ENCODE measurements at regions not wholly inside any gene's neighbourhood (a gene's known extent, or its start where the extent isn't known, plus 50 kb on each side); places are given as distances from the start of the nearest gene placed in this dataset.

DNA sequence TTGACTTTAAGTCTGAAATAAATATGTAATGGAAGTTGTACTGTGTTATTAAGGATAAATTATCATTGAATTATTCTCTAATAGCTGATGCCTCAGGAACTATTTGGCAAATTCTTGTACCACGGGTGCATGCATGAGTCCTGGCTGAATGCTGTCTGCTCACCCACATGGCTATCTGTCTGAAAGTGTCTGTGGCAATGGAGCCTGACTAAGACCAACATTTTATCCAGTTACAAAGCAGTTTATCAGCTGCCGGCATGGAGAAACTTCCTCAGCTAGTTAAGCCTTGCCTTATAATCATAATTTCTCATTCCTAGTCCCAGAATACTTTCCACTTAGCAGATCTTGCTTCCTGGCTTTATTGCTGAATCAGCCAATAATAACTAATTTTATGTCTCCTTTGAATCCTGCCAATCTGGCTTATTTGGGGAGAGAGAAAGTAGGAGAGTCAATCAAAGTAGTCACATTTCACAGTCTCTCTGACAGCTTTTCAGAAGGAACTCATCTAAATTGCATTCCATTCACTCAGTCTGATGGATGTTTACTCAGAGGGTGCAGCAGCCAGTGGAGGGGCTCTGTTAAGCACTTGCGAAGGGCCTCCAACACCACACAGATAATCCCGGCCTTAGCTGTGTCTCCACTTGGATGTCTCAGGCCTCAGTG, 280.6 kb upstream of the CLEC14A start:
- no peaks in the 10 kb centered on the region for H3K9me3 ChIP-seq (ENCODE audit: insufficient read depth, low read depth)
- no peak for DNase-seq
- no peaks in the 10 kb centered on the region for H4K20me1 ChIP-seq (ENCODE audit: insufficient read depth)
- no peak for TF ChIP-seq CTCF (conservative IDR thresholded peaks at IDR 0.05)
- TF ChIP-seq EZH2 (IDR thresholded peaks at IDR 0.05; ENCODE audit: low read depth), result no peak
- ChIA-PET CTCF (no interaction called here), POLR2A (ENCODE audit: unreplicated experiment) (interaction anchor here (0.6 kb wide), 1 partner anchor 15 kb away, joined by 6 read pairs; no protein-coding TSS in a partner anchor)
- no peak overlapping the region for H2AFZ ChIP-seq
- H3K4me2 ChIP-seq, result no peak overlapping the region
- BruUV-seq (replicated peaks), result no TSS peak
- no peaks in the 10 kb centered on the region for H3K79me2 ChIP-seq (ENCODE audit: low read depth)
- no peaks in the 10 kb centered on the region for H3K27me3 ChIP-seq (ENCODE audit: insufficient read depth, low read depth)
- no peak overlapping the region for H3K4me3 ChIP-seq
- no peak overlapping the region for H3K27ac ChIP-seq
- no peaks in the 10 kb centered on the region for H3K9me2 ChIP-seq (ENCODE audit: insufficient read depth)
- intact Hi-C loops (cut with micrococcal nuclease; ENCODE audit: unreplicated experiment), result no loop called here
- no peaks in the 10 kb centered on the region for H3F3A ChIP-seq (ENCODE audit: insufficient read depth, low read depth)
- H3K36me3 ChIP-seq (ENCODE audit: low read depth), result no peaks in the 10 kb centered on the region
- no peaks in the 10 kb centered on the region for H3K4me1 ChIP-seq (replicated peaks; ENCODE audit: insufficient read depth)

GRCh38 chr14:38528582-38528981, 272.7 kb upstream of the CLEC14A start:
- no peaks in the 10 kb centered on the region for H4K20me1 ChIP-seq (ENCODE audit: insufficient read depth)
- H3K36me3 ChIP-seq (ENCODE audit: low read depth), result no peaks in the 10 kb centered on the region
- POLR2A ChIA-PET (ENCODE audit: unreplicated experiment), result no interaction called here
- TF ChIP-seq EZH2 (IDR thresholded peaks at IDR 0.05; ENCODE audit: low read depth) (no peak), CTCF (conservative IDR thresholded peaks at IDR 0.05) (no peak)
- DNase-seq, result no peak
- H3K4me1 ChIP-seq (replicated peaks; ENCODE audit: insufficient read depth), result no peaks in the 10 kb centered on the region
- no TSS peak for BruUV-seq (replicated peaks)
- CTCF ChIA-PET, result no interaction called here
- no peak overlapping the region for H3K4me3 ChIP-seq
- intact Hi-C loops (cut with micrococcal nuclease; ENCODE audit: unreplicated experiment), result no loop called here
- no peak overlapping the region for H2AFZ ChIP-seq
- H3F3A ChIP-seq (ENCODE audit: insufficient read depth, low read depth), result no peaks in the 10 kb centered on the region
- H3K4me2 ChIP-seq, result no peak overlapping the region
- no peaks in the 10 kb centered on the region for H3K27me3 ChIP-seq (ENCODE audit: insufficient read depth, low read depth)
- H3K9me2 ChIP-seq (ENCODE audit: insufficient read depth), result no peaks in the 10 kb centered on the region
- no peaks in the 10 kb centered on the region for H3K9me3 ChIP-seq (ENCODE audit: insufficient read depth, low read depth)
- no peaks in the 10 kb centered on the region for H3K79me2 ChIP-seq (ENCODE audit: low read depth)
- H3K27ac ChIP-seq, result no peak overlapping the region

DNA sequence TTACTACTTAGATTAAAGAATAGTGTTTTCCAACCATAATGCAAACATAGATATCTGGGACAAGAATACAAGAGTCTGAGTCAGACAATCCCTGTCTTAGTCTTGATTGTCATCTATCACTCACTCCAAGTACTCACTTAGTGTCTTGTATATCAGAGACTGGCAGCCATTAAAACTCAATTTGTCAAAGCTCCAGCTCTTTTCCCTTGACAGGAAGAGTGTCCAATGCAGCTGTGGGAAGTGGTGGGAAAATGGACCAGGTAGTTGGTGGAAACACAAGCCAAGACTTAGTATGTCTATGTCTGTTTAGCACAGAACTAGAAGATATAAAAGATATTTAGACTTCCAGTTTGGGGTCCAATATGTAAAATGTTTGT, 271.6 kb upstream of the CLEC14A start:
- Histone ChIP-seq H3K9me2 (ENCODE audit: insufficient read depth) (no peaks in the 10 kb centered on the region), H3K4me2 (no peak overlapping the region), H2AFZ (no peak overlapping the region), H3K9me3 (ENCODE audit: insufficient read depth, low read depth) (no peaks in the 10 kb centered on the region), H3K27me3 (ENCODE audit: insufficient read depth, low read depth) (no peaks in the 10 kb centered on the region), H3K27ac (no peak overlapping the region), H3K79me2 (ENCODE audit: low read depth) (no peaks in the 10 kb centered on the region), H3K4me3 (no peak overlapping the region), H3K4me1 (replicated peaks; ENCODE audit: insufficient read depth) (no peaks in the 10 kb centered on the region), H3K36me3 (ENCODE audit: low read depth) (no peaks in the 10 kb centered on the region), H3F3A (ENCODE audit: insufficient read depth, low read depth) (no peaks in the 10 kb centered on the region), H4K20me1 (ENCODE audit: insufficient read depth) (no peaks in the 10 kb centered on the region)
- TF ChIP-seq CTCF (conservative IDR thresholded peaks at IDR 0.05) (no peak), EZH2 (IDR thresholded peaks at IDR 0.05; ENCODE audit: low read depth) (no peak)
- POLR2A ChIA-PET (ENCODE audit: unreplicated experiment), result no interaction called here
- BruUV-seq (replicated peaks), result no TSS peak
- no peak for DNase-seq
- intact Hi-C loops (cut with micrococcal nuclease; ENCODE audit: unreplicated experiment), result no loop called here
- CTCF ChIA-PET, result no interaction called here
